ENCODE measurements at regions not wholly inside any gene's neighbourhood (a gene's known extent, or its start where the extent isn't known, plus 50 kb on each side); places are given as distances from the start of the nearest gene placed in this dataset.
A peak's percentile ranks its signal among the peaks of the same experiment; 100 is the strongest.

DNA sequence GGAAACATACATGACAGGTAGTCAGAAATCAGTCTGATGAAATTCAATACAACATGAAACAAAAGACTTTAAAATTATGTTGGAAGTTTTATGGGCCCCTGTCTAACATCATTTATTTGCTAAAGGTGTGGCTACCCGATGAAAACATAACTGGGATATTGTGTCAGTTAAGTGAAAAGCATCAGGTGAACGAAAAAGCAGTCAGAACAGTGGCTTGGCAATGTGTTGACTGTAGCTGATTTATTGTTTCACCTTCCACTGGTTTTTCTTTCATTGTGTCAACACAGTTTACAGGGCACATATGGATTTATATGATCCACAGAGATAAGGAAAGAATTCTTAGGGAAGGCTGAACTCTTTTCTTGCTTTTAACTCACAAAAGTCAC lies 429.6 kb upstream of the ZNF608 start:
- DNase-seq (ENCODE audit: low spot score) = no peak

DNA sequence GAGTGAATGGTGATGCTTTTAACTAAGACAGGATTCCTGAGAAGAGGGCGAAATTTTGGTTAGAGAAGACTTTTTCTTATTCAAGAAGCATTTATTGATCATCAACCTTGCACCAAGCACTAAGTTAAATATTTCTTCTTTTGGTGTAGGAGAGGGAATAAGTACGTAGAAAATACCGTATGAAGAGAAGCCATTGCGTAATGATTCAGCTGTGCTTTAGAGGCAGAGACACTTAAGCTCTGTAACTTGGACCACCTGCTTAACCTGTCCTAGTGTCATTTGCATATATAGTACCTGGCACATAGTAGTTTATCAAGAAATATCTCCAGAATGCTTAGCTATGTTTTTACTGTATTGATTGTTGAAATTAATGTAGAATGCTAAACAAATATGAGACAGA lies 430.9 kb upstream of the ZNF608 start:
- no peak for DNase-seq (ENCODE audit: low spot score)

- no peak for DNase-seq (ENCODE audit: low spot score)
Measured at GRCh38 chr5:125179612-125180011, 433.2 kb upstream of the ZNF608 start.

DNA sequence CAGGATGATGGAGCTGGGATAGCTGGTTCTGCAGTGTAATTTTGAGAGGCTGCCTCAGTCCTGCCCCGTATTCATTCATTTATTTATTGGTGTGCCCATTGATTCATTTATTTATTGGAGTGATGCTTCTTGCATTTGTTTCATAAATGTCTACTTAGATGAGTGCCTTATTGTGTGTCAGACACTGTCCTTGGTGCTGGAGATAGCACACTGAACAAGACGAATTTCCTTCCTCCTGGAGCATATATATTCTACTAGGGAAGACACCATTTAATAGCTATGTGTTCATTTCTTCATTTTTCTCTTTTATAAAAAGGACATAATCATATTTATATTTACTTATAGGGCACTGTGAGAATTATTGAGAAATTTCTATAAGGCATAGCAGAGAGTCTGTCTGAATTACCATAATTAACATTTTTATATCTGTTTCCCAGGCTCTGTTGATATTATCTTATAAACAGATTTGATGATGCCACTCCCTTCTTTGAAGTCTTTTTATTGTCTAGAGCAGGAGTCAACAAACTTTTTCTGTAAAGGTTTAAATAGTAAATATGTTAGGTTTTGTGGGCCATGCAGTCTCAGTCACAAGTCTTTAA lies 433.9 kb upstream of the ZNF608 start:
- no peak for DNase-seq (ENCODE audit: low spot score)

GRCh38 chr5:125181159-125181558 lies 434.7 kb upstream of the ZNF608 start:
- DNase-seq (ENCODE audit: low spot score) = no peak

GRCh38 chr5:125181955-125182354 lies 435.5 kb upstream of the ZNF608 start:
- DNase-seq (ENCODE audit: low spot score) = no peak

GRCh38 chr5:125185740-125186139 lies 439.3 kb upstream of the ZNF608 start:
- DNase-seq (ENCODE audit: low spot score) = no peak

GRCh38 chr5:125186911-125187375 lies 440.5 kb upstream of the ZNF608 start:
- DNase-seq (ENCODE audit: low spot score) = no peak

DNA sequence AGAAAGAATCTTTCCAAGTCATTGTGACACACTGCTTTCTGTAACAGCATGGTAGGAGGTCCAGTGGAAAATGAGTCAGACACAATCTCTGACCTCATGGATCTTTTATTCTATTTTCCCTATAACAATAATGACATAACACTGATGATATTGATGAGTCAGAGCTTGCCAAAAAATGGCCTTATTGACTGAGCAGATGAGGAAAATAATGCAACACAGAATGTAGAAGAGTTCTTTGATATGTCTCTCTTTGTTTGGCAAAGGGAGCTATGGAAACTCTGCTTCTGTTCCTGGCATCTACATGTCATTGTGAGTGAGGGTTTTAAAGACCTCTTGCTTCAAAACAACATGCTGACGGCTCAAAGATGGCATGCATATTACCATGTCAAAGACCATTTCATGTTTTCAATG lies 443.1 kb upstream of the ZNF608 start:
- DNase-seq (ENCODE audit: low spot score) = no peak

DNA sequence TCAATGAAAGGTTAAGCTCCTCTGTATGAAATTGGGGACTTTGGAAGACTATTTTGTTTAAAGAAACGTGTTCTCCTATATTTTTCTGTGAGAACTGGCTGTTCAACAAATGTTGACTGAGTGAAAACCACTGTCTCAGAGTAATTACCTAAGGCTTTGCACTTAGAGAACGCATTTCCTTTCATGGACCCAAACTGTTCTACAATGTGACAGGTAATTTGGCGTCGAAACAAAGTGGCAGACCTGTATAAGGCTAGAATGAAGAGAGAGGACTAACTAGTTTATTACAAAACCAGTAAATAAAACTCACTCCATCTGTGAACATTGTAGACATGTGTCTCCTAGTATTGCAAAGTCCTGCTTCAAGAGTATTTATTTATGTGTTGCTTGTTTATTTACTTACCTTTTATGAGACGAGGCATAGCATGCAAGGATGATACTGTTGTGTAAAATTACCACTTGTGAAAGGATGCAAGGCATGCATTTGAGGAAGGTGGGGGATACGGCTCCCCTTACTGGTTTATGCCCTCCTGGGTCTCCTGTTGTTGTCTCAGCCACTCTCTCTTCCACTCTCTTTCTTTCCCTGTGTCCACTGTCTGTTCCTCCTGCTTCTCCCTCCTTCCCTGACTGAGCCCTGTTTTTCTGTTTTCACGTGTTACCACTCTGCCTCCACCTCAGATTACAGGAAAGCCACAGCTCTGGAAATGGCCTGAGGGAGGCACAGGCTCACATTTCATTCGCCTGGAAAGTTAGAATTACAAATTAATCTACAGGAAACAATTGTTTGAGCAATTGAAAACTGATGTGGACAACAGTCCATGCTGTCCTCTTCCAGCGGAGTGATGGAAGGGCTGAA lies 444.0 kb upstream of the ZNF608 start:
- DNase-seq (ENCODE audit: low spot score) = no peak

- DNase-seq (ENCODE audit: low spot score) = no peak
Measured at GRCh38 chr5:125194883-125195282, 448.4 kb upstream of the ZNF608 start.

DNA sequence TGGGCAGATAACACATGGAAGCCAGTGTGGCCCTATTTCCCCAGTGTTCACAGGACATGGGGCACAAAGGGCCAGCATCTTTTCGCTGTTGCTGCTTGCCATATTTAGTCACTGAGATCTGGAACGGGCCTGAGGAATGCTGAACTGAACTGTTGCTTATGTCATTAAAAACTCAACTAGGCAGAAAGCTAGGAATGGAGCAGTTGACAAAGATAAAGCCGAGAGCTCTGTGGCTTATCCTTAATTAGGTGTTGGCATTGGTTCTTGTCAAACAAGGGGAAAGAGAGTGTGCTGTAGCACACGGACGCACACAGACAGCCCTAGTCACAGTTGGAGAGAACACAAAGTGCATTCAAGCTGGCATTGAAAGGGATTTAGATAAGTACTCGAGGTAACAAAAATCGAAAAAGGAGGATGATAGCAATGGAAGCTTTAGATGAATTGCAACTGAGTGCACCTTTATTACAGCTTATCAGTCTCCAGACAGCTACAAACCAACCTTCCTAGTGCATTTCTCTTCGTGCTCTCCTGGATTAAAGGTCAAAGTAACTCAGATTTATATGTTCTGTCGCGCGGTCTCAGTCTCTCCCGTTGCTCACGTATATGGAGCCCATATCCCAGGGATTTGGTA lies 450.2 kb upstream of the ZNF608 start:
- DNase-seq (ENCODE audit: low spot score) = no peak

GRCh38 chr5:125197321-125197720 lies 450.9 kb upstream of the ZNF608 start:
- no peak for DNase-seq (ENCODE audit: low spot score)

- DNase-seq (ENCODE audit: low spot score) = no peak
Measured at GRCh38 chr5:125198270-125198974, 452.0 kb upstream of the ZNF608 start.

GRCh38 chr5:125199373-125199772 lies 452.9 kb upstream of the ZNF608 start:
- no peak for DNase-seq (ENCODE audit: low spot score)

GRCh38 chr5:125199968-125200865 lies 453.8 kb upstream of the ZNF608 start:
- peak; percentile 58 for DNase-seq (ENCODE audit: low spot score)

- no peak for DNase-seq (ENCODE audit: low spot score)
Measured at GRCh38 chr5:125200866-125201373, 454.5 kb upstream of the ZNF608 start.

- no peak for DNase-seq (ENCODE audit: low spot score)
Measured at GRCh38 chr5:125201446-125202052, 455.1 kb upstream of the ZNF608 start.

GRCh38 chr5:125202353-125202752 lies 455.9 kb upstream of the ZNF608 start:
- no peak for DNase-seq (ENCODE audit: low spot score)

DNA sequence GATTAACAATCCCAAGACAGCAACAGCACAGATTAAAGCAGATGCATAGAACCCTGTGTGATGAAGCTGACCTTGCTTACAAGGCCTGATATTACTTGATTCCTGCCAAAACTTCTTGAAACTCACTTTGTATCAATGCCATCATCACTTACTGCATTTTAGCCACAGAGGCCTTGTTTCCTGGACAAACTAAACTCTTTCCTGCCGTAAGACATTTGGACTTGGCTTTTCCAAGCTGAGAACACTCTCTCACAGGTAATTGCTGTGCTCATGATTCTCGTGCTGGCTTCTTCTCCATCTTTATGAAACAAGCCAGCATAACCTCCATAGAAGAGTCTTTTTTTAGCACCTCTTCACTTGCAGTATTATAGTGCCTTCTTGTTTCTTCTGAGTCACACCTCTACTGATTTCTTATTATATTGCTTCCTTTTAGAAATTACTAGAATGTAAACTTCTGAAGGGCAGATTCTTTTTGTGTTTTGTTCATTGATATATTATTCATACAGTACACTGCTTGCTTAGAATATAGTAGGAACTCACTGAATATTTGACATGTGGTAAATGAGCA lies 456.5 kb upstream of the ZNF608 start:
- DNase-seq (ENCODE audit: low spot score) = no peak
